ENCODE measurements at regions not wholly inside any gene's neighbourhood (a gene's known extent, or its start where the extent isn't known, plus 50 kb on each side); places are given as distances from the start of the nearest gene placed in this dataset.

DNA sequence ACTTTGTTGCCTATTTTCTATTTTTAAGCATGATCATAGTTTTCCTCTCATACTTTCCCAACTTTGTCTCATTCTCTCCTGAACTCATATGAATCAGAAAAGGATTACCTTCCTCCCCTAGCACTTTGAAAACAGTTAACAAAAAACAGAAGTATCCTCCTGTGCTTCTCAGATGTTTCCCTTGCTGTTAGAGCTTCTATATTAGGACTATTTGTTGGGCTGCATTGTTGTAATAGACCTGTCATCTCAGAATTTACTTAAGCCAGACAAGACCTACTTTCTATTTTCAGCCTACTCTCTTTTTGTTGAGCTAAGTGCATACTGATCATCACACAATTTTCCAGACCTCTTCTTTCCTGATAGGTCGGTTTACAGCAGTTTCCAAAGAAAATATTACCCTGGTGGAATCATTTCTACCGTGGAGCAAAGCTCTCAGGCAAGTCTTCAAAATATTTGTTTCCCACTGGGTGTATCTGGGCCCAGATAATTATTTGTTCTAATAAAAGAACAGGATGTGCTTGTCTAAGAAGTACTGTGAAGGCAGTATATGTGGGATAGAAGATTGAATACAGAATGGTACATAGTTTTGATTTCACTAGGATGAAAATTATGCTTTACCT lies 411.9 kb upstream of the KLF6 start:
- no peak for DNase-seq (ENCODE audit: low read depth)

DNA sequence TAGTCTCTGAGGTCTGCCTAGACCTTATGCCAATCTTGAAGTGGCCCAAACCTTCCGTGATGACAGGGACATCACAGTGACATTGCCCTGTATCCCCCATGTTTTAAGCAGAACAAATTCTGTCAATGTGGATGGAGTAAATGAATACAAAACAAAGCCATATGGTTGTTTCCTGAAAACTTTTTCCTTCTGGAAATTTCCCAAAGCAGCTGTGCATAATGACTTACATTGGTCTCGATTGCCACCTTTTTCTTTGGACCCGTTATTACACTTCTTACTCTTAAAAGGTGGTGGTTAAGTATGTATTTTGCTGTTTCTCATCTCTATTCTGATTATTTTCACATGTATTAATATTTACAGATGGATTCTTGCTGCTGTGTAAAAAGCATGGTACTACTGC lies 411.2 kb upstream of the KLF6 start:
- DNase-seq (ENCODE audit: low read depth): no peak
- TF ChIP-seq, protein P1, sequence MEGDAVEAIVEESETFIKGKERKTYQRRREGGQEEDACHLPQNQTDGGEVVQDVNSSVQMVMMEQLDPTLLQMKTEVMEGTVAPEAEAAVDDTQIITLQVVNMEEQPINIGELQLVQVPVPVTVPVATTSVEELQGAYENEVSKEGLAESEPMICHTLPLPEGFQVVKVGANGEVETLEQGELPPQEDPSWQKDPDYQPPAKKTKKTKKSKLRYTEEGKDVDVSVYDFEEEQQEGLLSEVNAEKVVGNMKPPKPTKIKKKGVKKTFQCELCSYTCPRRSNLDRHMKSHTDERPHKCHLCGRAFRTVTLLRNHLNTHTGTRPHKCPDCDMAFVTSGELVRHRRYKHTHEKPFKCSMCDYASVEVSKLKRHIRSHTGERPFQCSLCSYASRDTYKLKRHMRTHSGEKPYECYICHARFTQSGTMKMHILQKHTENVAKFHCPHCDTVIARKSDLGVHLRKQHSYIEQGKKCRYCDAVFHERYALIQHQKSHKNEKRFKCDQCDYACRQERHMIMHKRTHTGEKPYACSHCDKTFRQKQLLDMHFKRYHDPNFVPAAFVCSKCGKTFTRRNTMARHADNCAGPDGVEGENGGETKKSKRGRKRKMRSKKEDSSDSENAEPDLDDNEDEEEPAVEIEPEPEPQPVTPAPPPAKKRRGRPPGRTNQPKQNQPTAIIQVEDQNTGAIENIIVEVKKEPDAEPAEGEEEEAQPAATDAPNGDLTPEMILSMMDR (IDR thresholded peaks at IDR 0.05; ENCODE audit: insufficient read depth, low read depth, low read length, missing control alignments): no peak

More for the DNA sequence above, 411.9 kb upstream of the KLF6 start:
- H3K4me3 ChIP-seq (ENCODE audit: low read length): no peak overlapping the region
- TF ChIP-seq, protein P1 (IDR thresholded peaks at IDR 0.05; ENCODE audit: insufficient read depth, low read depth, low read length, missing control alignments): no peak

DNA sequence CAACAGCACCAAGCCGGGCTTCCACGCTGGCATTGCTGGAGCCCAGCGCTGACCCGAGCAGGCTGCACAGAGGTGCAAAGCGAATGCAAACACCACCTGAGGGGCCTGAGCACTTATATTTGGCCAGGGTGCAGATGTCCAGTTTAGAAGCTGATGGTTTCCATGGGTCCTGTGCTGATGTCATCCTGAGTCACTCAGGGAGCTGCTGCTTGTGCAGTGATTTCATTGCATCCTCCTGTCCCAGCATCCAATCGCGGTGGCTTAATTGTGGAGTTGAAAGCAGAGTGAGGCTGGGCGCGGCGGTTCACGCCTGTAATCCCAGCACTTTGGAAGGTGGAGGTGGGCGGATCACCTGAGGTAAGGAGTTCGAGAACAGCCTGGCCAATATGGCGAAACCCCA lies 410.2 kb upstream of the KLF6 start:
- no peak overlapping the region for H3K4me3 ChIP-seq (ENCODE audit: low read length)
- TF ChIP-seq, protein P1 (IDR thresholded peaks at IDR 0.05; ENCODE audit: insufficient read depth, low read depth, low read length, missing control alignments): no peak
- peak; percentile 92 for DNase-seq (ENCODE audit: low read depth)

More for the DNA sequence above, 411.2 kb upstream of the KLF6 start:
- no peak overlapping the region for H3K4me3 ChIP-seq (ENCODE audit: low read length)

DNA sequence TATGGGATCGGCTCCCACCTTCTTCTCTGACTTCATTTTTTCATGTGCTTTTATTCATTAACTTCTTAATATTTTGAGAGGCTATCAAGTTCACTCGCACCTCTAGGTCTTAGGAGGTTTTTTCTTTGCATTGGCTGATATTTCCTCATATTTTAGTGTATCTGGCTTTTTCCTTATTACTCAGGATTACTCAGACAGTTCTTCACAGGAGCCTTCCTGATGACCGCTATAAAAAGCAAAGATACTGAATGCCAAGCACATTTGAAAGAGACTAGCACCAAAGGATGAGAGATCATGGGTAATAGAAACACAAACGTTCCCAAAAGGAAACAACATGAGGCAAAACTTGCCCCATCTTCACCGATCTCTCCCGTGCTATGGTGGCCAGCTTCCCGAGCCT lies 409.2 kb upstream of the KLF6 start:
- peak; percentile 83 for DNase-seq (ENCODE audit: low read depth)
- TF ChIP-seq, protein P1 (IDR thresholded peaks at IDR 0.05; ENCODE audit: insufficient read depth, low read depth, low read length, missing control alignments): no peak
- no peak overlapping the region for H3K4me3 ChIP-seq (ENCODE audit: low read length)

DNA sequence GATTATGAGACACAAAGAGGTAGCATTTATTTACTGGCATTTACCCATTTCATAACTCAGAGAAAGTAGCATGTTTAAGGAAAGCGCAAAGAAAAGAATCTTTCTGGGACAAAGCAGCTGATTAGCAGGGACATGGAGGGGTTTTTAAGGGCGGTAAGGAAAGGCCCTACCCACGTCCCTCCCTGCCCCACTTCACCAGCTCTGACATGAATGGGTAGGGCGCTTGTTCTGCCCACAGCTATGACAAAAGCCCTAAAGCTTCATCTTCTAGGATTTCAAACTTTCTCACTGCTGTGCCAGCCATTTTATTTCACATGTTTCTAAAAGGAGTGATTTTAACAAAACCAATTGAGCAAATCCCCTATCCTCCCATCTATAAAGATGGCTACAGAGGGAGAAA lies 406.9 kb upstream of the KLF6 start:
- DNase-seq (ENCODE audit: low read depth): peak; percentile 76

DNA sequence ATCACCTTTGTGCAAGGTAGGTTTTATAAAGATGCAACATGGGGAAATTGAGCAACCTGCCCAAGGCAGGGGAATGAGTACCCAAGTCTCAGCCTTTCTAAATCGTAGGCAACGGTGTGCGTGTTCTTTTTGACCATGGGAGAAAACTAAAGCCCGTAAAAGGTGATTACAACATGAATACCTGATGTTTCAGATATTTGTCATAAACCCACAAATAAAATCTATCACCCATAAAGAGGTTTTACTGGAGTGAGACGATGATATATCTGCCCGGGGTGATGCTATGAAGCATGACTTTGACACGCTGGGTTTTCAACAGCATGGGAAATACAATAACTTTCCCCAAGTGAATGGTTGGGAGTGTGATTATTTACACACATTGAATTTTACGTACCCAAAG lies 406.3 kb upstream of the KLF6 start:
- peak; percentile 96 for DNase-seq (ENCODE audit: low read depth)
- TF ChIP-seq, protein P1 (IDR thresholded peaks at IDR 0.05; ENCODE audit: insufficient read depth, low read depth, low read length, missing control alignments): no peak
- H3K4me3 ChIP-seq (ENCODE audit: low read length): no peak overlapping the region

More for the DNA sequence above, 406.9 kb upstream of the KLF6 start:
- TF ChIP-seq, protein P1 (IDR thresholded peaks at IDR 0.05; ENCODE audit: insufficient read depth, low read depth, low read length, missing control alignments): no peak
- H3K4me3 ChIP-seq (ENCODE audit: low read length): no peak overlapping the region

DNA sequence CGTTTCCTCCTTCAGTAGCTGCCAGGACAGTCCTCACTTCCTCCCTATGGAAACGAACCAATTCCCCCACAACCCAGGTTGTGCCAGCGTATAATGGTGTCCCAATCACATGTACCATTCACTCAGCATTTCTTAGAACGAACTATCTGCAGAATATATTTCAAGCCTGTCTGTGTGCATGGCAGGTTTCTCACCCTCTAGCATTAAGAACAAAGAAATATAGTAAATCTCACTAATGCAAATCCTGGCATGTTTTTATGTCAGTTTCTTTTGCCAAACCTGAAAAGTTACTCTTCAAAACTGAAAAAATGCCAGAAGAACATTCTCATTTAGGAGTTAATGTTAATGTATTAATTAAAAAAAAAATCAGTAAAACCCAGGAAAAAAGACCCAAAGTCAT lies 405.9 kb upstream of the KLF6 start:
- TF ChIP-seq, protein P1 (IDR thresholded peaks at IDR 0.05; ENCODE audit: insufficient read depth, low read depth, low read length, missing control alignments): no peak
- H3K4me3 ChIP-seq (ENCODE audit: low read length): no peak overlapping the region
- peak; percentile 60 for DNase-seq (ENCODE audit: low read depth)
